HS-27A (cell line): ENCODE measurements at regions not wholly inside any gene's neighbourhood (a gene's known extent, or its start where the extent isn't known, plus 50 kb on each side); places are given as distances from the start of the nearest gene placed in this dataset.
"Not testable (repeated sequence)": the region's sequence is repeated elsewhere in the genome, so short reads cannot be mapped to it uniquely, and the experiment has no call there.

Experiments
- DNase-seq: peaks from one replicate; pipeline ENCODE4 v3.0.0-alpha.2; 2012; ENCODE audit warnings: low read depth, missing footprints

DNA sequence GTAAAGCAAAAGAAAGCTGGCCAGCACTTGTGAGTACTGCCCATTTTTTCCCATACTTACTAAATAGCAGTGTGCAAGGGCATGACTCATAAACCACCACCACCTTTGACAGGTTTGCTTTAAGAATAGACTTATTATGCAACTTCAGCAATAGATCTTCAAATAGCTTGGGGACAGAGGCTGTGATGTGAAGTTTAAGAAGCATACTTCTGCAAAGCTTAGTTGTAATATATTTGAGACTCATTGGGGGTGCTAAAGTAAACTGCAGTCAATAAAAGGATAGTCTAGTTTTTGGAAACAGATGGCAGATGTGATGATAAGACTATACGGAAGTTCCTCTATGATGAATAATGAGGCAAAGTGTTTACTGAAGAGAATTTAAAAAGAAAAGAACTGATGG is 210.0 kb downstream of the PLA2G4A start:
- DNase-seq, result no peak

DNA sequence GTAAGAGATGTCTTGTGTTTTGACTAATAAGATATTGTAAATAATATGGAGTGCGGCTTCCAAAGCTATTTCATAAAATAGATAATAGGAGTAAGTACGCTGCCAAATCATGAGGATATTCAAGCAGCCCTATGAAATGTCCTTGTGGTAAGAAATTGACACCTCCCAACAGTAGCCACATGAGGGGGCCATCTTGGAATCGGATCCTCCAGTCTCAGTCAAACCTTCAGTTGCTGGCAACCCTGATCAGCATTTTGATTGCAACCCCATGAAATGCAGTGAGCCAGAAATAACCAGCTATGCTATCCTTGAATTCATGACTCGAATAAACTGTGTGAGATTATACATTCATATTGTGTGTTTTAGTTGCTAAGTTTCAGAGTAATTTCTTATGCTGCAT is 212.4 kb downstream of the PLA2G4A start:
- no peak for DNase-seq

- no peak for DNase-seq
Observed at GRCh38 chr1:187042538-187042937, 213.8 kb downstream of the PLA2G4A start.

DNA sequence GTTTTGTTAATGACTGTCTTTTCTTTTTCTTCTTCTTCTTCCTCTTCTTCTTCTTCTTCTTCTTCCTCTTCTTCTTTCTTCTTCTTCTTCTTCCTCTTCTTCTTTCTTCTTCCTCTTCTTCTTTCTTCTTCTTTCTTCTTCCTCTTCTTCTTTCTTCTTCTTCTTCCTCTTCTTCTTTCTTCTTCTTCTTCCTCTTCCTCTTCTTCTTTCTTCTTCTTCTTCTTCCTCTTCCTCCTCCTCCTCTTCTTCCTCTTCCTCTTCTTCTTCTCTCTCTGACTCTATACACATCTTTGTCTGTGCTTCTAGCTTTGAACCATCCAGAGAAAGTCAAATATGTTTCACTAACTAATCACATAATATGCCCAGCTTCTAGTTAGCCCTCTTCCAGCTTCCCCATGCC is 214.7 kb downstream of the PLA2G4A start:
- DNase-seq, result not testable (repeated sequence)

DNA sequence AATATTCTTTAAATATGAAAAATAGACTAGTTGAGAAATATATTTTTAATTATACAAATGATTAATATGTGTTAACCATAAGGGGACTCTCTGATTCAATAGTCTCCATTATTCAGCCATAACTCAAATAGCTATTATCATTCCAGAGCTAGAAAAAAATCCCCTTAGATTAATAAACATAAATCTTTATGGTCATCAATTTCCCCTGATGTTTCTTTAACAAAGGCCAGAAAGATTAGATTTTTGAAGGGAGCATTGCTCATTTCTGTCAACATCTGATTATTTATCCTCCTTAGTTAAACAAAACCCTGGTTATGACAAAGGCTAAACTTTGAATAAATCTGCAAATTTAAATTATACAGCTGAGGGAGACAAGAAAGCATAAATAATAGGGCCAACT is 215.7 kb downstream of the PLA2G4A start:
- DNase-seq, result no peak

DNA sequence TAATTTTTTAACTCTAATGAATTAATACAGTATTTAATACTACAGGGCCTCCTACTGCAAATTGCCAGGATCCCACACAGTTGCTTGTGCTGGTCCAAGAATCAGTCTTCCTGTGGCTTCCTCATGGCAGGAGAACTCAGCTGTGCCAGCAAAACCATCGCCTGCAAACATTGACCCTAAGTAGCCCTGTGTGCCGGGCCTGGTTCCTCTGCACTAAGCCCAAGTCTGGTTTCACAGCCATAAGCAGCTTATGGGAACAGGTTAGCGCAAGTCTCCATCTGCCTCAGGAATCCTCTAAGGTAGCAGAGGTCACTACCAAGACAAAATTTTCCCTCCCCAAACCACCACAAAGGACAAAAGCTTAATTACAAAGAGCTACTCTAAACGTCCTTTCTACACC is 216.6 kb downstream of the PLA2G4A start:
- DNase-seq, result no peak

DNA sequence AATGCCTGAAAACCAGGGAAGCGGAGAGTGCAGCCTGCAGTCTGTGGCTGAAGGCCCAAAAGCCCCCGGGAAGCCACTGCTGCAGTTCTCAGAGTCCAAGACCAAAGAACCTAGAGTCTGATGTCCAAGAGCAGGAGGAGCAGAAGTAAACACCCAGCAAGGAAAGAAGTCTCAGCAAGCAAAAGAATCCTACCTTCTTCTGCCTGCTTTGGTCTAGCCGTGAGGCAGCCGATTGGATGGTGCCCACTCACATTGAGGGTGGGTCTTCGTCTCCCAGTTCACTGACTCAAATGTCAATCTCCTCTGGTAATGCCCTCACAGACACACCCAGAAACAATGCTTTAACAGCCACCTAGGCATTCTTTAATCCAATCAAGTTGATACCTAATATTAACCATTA is 217.5 kb downstream of the PLA2G4A start:
- no peak for DNase-seq

DNA sequence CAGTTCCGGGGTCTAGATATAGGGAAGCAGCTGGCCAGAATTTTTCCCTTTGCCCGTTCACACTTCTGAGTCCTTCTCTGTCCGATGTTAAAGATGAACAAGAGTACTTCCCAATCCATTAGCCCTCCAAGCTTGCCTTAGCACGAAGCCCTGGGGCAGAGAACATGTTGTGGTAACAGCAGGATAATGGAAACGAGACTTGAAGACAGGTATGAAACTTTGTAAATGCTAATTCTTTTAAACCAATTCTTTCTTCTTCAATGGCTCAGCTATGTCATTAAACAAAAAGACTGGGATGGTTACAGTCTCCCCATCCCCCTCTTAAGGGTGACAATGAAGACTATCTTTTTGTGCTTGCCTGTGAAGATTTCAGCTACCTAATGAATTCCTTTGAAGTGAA is 218.5 kb downstream of the PLA2G4A start:
- DNase-seq, result no peak

- DNase-seq, result peak; percentile 24
Observed at GRCh38 chr1:187051618-187052232, 223.0 kb downstream of the PLA2G4A start.

DNA sequence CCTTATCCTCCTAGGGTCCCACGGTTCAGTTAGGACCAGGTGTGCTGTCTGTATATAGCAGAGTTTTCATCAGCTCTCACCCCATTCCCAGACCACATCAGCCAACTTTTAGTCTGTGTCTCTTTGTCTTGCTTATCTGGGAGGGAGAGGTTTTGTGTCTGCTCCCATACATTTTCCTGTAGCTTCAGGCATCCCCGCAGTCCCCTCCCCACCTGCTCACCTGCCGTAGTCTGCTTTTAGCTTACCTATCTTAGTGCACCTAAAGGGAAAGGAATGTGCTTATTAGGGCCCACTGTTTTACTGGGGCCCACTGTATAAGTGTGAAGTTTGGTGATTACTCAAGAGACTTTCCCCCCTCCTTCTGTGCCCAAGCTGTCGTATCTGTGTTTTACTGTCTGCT is 225.1 kb downstream of the PLA2G4A start:
- no peak for DNase-seq

DNA sequence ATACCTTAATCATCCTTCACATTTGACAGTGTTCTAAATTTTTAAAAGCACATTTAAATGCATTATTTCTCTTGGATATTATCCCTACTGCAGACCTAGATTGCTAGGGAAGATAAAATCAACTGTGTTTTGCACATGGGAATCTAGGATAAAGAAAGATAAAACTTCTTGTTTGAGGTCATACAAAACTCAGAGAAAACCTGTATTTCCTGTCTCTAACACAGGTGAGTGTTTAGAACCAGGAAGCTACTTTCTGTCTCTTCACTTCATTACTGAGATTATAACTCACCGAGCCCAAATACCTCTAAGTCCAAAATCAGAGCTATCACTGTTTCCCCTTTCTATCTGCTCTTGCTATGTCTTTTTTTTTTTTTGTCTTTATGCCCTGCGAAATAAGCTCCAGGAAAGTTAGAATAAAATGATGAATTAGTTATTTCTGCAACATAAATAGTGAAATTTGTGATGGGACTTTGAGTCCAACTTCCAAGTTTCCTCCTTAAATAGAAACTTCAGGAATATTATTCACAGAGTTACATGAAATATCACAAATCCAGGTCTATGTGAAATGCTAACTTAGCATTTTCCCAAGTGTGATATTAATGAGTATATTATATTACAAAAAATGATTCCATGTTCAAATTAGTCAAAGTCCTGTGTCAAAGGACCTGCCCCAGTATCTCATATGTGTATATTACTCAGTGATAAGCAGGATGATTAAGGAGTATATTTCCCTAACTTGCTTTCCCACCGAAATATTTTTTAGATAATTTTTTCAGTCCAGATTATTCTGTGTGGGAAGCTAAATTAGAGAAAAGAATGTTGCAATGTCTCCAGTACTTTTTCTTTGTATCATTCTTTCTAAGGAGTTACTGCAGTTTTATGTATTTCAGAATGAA is 226.4 kb downstream of the PLA2G4A start:
- no peak for DNase-seq

GRCh38 chr1:187063271-187063670 is 234.5 kb downstream of the PLA2G4A start:
- no peak for DNase-seq

GRCh38 chr1:187067160-187067559 is 238.4 kb downstream of the PLA2G4A start:
- no peak for DNase-seq

DNA sequence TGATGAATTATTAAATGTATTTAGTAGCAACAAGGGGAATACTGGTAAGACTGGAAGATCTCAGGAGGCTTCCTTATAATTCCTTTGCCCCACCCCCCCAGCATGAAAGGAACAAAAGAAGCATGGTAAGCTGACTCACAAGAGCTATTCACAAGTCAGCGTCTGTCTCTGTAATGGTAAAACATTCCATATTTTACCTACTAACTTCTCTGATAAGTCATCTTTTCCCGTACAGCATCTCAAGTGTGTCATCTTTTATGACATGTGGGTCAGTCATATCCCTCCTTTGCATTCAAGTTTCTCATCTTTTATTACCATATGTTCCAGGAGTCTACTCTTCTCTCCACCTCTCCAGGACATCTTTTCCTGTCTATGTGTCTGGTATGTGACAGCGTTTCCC is 241.3 kb downstream of the PLA2G4A start:
- no peak for DNase-seq

GRCh38 chr1:187072262-187073034 is 243.7 kb downstream of the PLA2G4A start:
- DNase-seq, result not testable (repeated sequence)

DNA sequence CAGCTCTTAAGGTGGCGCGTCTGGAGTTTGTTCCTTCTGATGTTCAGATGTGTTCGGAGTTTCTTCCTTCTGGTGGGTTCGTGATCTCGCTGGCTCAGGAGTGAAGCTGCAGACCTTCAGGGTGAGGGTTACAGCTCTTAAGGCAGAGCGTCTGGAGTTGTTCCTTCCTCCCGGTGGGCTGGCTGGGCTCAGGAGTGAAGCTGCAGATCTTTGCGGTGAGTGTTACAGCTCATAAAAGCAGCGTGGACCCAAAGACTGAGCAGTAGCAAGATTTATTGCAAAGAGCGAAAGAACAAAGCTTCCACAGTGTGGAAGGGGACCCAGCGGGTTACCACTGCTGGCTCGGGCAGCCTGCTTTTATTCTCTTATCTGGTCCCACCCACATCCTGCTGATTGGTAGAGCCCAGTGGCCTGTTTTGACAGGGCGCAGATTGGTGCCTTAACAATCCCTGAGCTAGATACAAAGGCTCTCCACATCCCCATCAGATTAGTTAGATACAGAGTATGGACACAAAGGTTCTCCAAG is 244.3 kb downstream of the PLA2G4A start:
- DNase-seq, result not testable (repeated sequence)

DNA sequence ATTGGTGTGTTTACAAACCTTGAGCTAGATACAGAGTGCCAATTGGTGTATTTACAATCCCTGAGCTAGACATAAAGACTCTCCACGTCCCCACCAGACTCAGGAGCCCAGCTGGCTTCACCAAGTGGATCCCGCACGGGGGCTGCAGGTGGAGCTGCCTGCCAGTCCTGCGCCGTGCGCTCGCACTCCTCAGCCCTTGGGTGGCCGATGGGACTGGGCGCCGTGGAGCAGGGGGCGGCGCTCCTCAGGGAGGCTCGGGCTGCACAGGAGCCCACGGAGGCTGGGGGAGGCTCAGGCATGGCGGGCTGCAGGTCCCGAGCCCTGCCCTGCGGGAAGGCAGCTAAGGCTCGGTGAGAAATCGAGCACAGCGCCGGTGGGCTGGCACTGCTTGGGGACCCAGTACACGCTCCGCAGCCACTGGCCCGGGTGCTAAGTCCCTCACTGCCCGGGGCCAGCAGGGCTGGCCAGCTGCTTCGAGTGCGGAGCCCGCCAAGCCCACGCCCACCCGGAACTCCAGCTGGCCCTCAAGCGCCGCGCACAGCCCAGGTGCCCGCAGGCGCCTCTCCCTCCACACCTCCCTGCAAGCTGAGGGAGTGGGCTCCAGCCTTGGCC is 245.0 kb downstream of the PLA2G4A start:
- DNase-seq, result not testable (repeated sequence)

DNA sequence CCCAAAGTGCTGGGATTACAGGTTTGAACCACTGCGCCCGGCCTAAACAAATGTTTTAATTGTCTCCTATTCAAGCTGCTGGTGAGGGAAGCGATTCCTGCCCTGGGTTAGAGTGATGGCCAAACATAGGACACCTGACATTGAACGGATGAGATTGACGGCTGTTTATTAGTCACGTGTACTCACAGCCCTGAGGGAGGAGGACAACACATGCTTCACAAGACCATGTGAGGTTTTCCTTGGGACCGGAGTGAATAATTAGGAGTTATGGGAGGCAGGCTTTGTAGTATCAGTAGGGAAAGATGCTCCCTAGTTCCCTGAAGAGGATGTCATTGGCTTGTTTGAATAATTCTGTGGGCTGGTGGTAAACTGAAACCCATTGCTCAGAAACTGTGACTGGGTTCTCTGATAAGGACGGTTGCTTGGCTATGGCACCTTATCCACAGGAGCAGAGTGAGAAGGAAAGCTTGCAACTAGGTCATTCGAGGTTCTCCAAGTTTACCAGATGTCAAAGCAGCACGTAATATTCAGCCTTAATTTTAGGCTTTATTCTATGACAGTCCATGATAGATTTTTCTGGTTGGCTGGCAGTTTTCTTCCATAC is 245.8 kb downstream of the PLA2G4A start:
- DNase-seq, result no peak

- DNase-seq, result no peak
Observed at GRCh38 chr1:187076922-187077321, 248.2 kb downstream of the PLA2G4A start.

GRCh38 chr1:187078321-187078720 is 249.6 kb downstream of the PLA2G4A start:
- DNase-seq, result no peak

GRCh38 chr1:187078916-187079315 is 250.2 kb downstream of the PLA2G4A start:
- DNase-seq, result no peak

DNA sequence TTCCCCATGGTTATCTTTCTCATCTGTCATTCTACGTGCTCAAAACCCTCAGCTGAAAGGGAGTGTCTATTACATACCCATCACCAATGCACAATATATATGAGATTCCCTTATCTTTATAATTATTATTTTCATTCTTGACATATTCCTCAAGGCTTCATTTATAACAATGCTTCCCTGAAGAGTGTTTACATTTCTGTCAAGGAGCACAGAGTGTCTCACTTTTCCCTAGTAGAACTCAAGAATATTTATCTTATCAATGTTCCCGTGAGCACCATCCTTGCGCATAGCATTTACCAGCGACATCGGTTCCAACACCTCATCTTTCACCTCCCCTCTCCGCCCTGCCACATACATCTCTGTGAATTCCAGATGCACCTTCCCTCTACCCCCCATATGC is 250.6 kb downstream of the PLA2G4A start:
- DNase-seq, result no peak
